Calu3 (cell line): ENCODE measurements at regions not wholly inside any gene's neighbourhood (a gene's known extent, or its start where the extent isn't known, plus 50 kb on each side); places are given as distances from the start of the nearest gene placed in this dataset.

Source experiments
- BruUV-seq: library from RNA; stranded (reverse); fragments of 400-500 nt; replicated peaks from 2 replicates; lab custom pipeline; 2021; lab: Mats Ljungman, UMichigan
- CTCF ChIA-PET: fragments of 300-600 bp; sonication (Branson Sonifier 250); formaldehyde crosslinking; loops from one replicate; lab custom pipeline; 2022; ENCODE audit warnings: antibody characterized with exemption; lab: Charles Lee
- DNase-seq: peaks from one replicate; pipeline ENCODE4 v3.0.0; 2022
- H3K27ac Mint-ChIP-seq: one replicate; pipeline ENCODE4 v1.8.0; 2022; ENCODE audit warnings: mixed read lengths; ENCODE audit not compliant: unreplicated experiment
- H3K27me3 Mint-ChIP-seq: one replicate; pipeline ENCODE4 v1.8.0; 2022; ENCODE audit warnings: mixed read lengths; ENCODE audit not compliant: unreplicated experiment
- H3K36me3 Mint-ChIP-seq: one replicate; pipeline ENCODE4 v1.8.0; 2022; ENCODE audit warnings: mild to moderate bottlenecking, moderate library complexity, mixed read lengths; ENCODE audit not compliant: insufficient read depth, unreplicated experiment
- H3K4me1 Mint-ChIP-seq: one replicate; pipeline ENCODE4 v1.8.0; 2022; ENCODE audit warnings: mild to moderate bottlenecking, low read depth, mixed read lengths; ENCODE audit not compliant: unreplicated experiment
- H3K4me3 Mint-ChIP-seq: one replicate; pipeline ENCODE4 v1.8.0; 2022; ENCODE audit warnings: mild to moderate bottlenecking, low read depth, moderate library complexity, mixed read lengths; ENCODE audit not compliant: unreplicated experiment
- H3K9me3 Mint-ChIP-seq: one replicate; pipeline ENCODE4 v1.8.0; 2022; ENCODE audit warnings: low read depth, mixed read lengths; ENCODE audit not compliant: unreplicated experiment
- CTCF ChIP-seq: fragments of 200-600 bp; IDR thresholded peaks from one replicate; pipeline ENCODE4 v1.8.0; 2022; ENCODE audit warnings: antibody characterized with exemption; ENCODE audit not compliant: unreplicated experiment
- intact Hi-C: fragments of 100-400 bp; cut with micrococcal nuclease; formaldehyde crosslinking; loops from one replicate; pipeline ENCODE4 v1.10.0; 2022; ENCODE audit not compliant: unreplicated experiment

- TF ChIP-seq CTCF, result no peak
- H3K4me3 Mint-ChIP-seq, result no peak overlapping the region
- H3K4me1 Mint-ChIP-seq, result peaks cover 37% of the 10 kb centered on the region
- intact Hi-C loops, result no loop called here
- H3K27me3 Mint-ChIP-seq, result no peaks in the 10 kb centered on the region
- no peak overlapping the region for H3K27ac Mint-ChIP-seq
- DNase-seq, result no peak
- BruUV-seq, result no TSS peak
- CTCF ChIA-PET, result no interaction called here
- H3K36me3 Mint-ChIP-seq, result no peaks in the 10 kb centered on the region
- H3K9me3 Mint-ChIP-seq, result no peaks in the 10 kb centered on the region
These were observed 232.9 kb upstream of the ID2 start for GRCh38 chr2:8448824-8449556.

DNA sequence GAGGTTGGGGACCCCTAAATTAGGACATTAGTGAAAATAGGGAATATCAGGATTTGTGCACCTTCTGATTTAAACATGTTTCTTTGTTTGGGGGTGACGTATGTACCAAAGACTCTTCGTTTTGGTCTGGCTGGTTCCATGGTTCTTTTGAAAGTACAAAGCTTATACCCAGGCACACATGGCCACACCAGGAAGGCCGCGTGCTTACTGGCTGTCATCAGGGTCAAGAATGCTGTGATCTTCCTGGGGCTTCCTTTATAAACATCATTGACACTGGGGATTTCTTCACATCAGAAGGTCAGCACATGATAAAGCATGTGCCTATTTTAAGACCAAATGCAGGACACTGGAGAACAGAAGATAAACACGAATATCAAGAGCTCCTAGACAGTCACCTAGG lies 230.6 kb upstream of the ID2 start:
- CTCF ChIA-PET, result no interaction called here
- H3K4me1 Mint-ChIP-seq, result peaks cover 33% of the 10 kb centered on the region

GRCh38 chr2:8452296-8452695 lies 229.6 kb upstream of the ID2 start:
- CTCF ChIA-PET, result no interaction called here
- Mint-ChIP-seq H3K27me3 (no peaks in the 10 kb centered on the region), H3K27ac (no peak overlapping the region), H3K4me3 (no peak overlapping the region), H3K4me1 (peaks cover 23% of the 10 kb centered on the region), H3K9me3 (no peaks in the 10 kb centered on the region), H3K36me3 (peaks cover 3% of the 10 kb centered on the region)
- no peak for TF ChIP-seq CTCF
- DNase-seq, result no peak
- no TSS peak for BruUV-seq
- intact Hi-C loops, result no loop called here

More for the DNA sequence above, 230.6 kb upstream of the ID2 start:
- H3K27me3 Mint-ChIP-seq, result no peaks in the 10 kb centered on the region
- no peaks in the 10 kb centered on the region for H3K36me3 Mint-ChIP-seq
- BruUV-seq, result no TSS peak
- no peak overlapping the region for H3K27ac Mint-ChIP-seq
- intact Hi-C loops, result no loop called here
- H3K9me3 Mint-ChIP-seq, result no peaks in the 10 kb centered on the region
- TF ChIP-seq CTCF, result no peak
- H3K4me3 Mint-ChIP-seq, result no peak overlapping the region
- no peak for DNase-seq

DNA sequence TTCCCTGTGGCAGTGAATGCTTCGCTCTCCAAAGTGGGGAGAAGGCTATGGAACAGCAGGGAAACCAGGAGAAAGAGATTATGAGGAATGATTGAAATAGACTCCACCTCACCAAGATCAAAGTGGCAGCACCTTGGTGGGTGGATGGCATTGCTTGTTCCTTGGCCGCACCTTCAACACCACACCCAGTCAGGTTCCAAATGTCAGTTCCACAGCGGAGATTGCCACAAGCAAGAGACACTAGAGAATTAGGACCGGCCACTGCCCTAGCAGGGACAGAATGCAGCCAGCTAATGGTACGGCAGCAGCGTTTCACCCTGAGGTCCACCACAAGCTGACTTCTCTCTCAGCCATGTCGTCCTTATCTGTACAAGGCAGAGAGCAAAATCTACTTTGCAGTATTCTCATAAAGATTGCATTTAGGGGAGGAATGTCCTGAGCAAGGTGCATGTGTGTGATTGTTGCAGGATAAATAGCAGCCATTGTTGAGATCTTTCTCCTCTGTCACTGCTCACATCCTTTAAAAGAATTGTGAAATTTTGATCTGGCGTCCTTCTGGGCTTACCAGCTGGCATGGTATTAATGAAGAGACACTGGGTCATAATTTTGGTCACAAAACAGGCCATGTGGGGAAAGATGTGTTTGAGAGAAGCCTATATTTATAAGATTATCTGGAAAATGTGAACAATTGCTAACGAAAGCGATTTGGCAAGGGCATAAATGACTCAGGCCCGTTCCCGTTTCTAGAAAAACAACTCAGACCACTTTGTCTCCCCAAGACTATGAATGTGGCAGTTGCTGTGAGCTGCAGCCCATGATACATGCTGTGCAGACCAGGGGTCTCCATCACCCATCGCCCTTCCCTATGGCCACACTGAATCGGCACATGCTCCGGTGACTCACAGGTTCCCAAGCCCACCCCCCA lies 228.6 kb upstream of the ID2 start:
- peaks cover 10% of the 10 kb centered on the region for H3K36me3 Mint-ChIP-seq
- H3K27me3 Mint-ChIP-seq, result no peaks in the 10 kb centered on the region
- H3K9me3 Mint-ChIP-seq, result no peaks in the 10 kb centered on the region
- H3K27ac Mint-ChIP-seq, result no peak overlapping the region
- CTCF ChIA-PET, result no interaction called here
- intact Hi-C loops, result no loop called here
- peaks cover 21% of the 10 kb centered on the region for H3K4me1 Mint-ChIP-seq
- H3K4me3 Mint-ChIP-seq, result no peak overlapping the region
- BruUV-seq, result no TSS peak
- no peak for DNase-seq
- no peak for TF ChIP-seq CTCF
